PC-9 (cell line): ENCODE measurements at regions not wholly inside any gene's neighbourhood (a gene's known extent, or its start where the extent isn't known, plus 50 kb on each side); places are given as distances from the start of the nearest gene placed in this dataset.

Experiments used
- BruUV-seq: library from RNA; stranded (reverse); fragments of 400-500 nt; replicated peaks from 2 replicates; lab custom pipeline; 2021; lab: Mats Ljungman, UMichigan
- CTCF ChIA-PET: fragments of 300-600 bp; sonication (Branson Sonifier 250); formaldehyde crosslinking; loops from one replicate; lab custom pipeline; 2022; ENCODE audit warnings: antibody characterized with exemption; lab: Charles Lee
- POLR2A ChIA-PET: fragments of 300-600 bp; sonication (Branson Sonifier 250); formaldehyde crosslinking; loops from one replicate; lab custom pipeline; 2022; ENCODE audit warnings: antibody characterized with exemption; ENCODE audit not compliant: unreplicated experiment; lab: Charles Lee
- DNase-seq, 2 experiments: peaks; one replicate each; pipeline versions ENCODE4 v3.0.0 to v3.0.0-alpha.2; 2015 to 2022; ENCODE audit warnings: mixed read lengths in 1 of 2
- H2AFZ ChIP-seq: fragments of 200-600 bp; sonication (generic); 2 replicates; pipeline ENCODE4 v1.8.1; 2017; ENCODE audit warnings: antibody characterized with exemption
- H3F3A ChIP-seq: fragments of 200-600 bp; sonication (generic); 2 replicates; pipeline ENCODE4 v1.8.1; 2017; ENCODE audit warnings: antibody characterized with exemption, mild to moderate bottlenecking, low read depth; ENCODE audit not compliant: insufficient read depth
- H3K27ac ChIP-seq: fragments of 200-600 bp; sonication (generic); 2 replicates; pipeline ENCODE4 v1.6.1; 2016; ENCODE audit warnings: mixed run types
- H3K27me3 ChIP-seq: fragments of 200-600 bp; sonication (generic); 2 replicates; pipeline ENCODE4 v1.6.1; 2016; ENCODE audit warnings: low read depth, mixed run types; ENCODE audit not compliant: insufficient read depth
- H3K36me3 ChIP-seq: fragments of 200-600 bp; sonication (generic); 2 replicates; pipeline ENCODE4 v1.6.1; 2016; ENCODE audit warnings: low read depth, mixed run types
- H3K4me1 ChIP-seq: fragments of 200-600 bp; sonication (generic); replicated peaks from 2 replicates; pipeline ENCODE4 v1.6.1; 2016; ENCODE audit warnings: mixed run types; ENCODE audit not compliant: insufficient read depth
- H3K4me2 ChIP-seq: fragments of 200-600 bp; sonication (generic); 2 replicates; pipeline ENCODE4 v1.6.1; 2017; ENCODE audit warnings: mixed run types
- H3K4me3 ChIP-seq: fragments of 200-600 bp; sonication (generic); 2 replicates; pipeline ENCODE4 v1.6.1; 2016; ENCODE audit warnings: mixed run types
- H3K79me2 ChIP-seq: fragments of 200-600 bp; sonication (generic); 2 replicates; pipeline ENCODE4 v1.6.1; 2017; ENCODE audit warnings: low read depth, mixed run types
- H3K9me2 ChIP-seq: fragments of 200-600 bp; sonication (generic); 2 replicates; pipeline ENCODE4 v1.8.1; 2017; ENCODE audit warnings: mild to moderate bottlenecking; ENCODE audit not compliant: insufficient read depth
- H3K9me3 ChIP-seq: fragments of 200-600 bp; sonication (generic); 2 replicates; pipeline ENCODE4 v1.8.1; 2016; ENCODE audit warnings: low read depth; ENCODE audit not compliant: insufficient read depth
- H4K20me1 ChIP-seq: fragments of 200-600 bp; sonication (generic); 2 replicates; pipeline ENCODE4 v1.8.1; 2017; ENCODE audit not compliant: insufficient read depth
- EZH2 ChIP-seq: fragments of 200-600 bp; sonication (generic); IDR thresholded peaks from 2 replicates; pipeline ENCODE4 v1.8.0; 2017; ENCODE audit warnings: antibody characterized with exemption, low read depth
- intact Hi-C: fragments of 100-400 bp; cut with micrococcal nuclease; formaldehyde crosslinking; loops from one replicate; pipeline ENCODE4 v1.10.0; 2022; ENCODE audit not compliant: unreplicated experiment
- TF ChIP-seq, protein P1 (sequence below): fragments of 200-600 bp; sonication (generic); conservative IDR thresholded peaks from 2 replicates; pipeline ENCODE4 v1.6.1; 2017; ENCODE audit warnings: mixed run types, antibody characterized with exemption, mild to moderate bottlenecking, moderate library complexity

- H3K36me3 ChIP-seq: no peaks in the 10 kb centered on the region
- H3F3A ChIP-seq: no peaks in the 10 kb centered on the region
- no peaks in the 10 kb centered on the region for H3K4me1 ChIP-seq
- no peaks in the 10 kb centered on the region for H3K79me2 ChIP-seq
- H3K4me2 ChIP-seq: no peak overlapping the region
- no peaks in the 10 kb centered on the region for H3K9me3 ChIP-seq
- ChIA-PET POLR2A (no interaction called here), CTCF (no interaction called here)
- no peak overlapping the region for H3K27ac ChIP-seq
- intact Hi-C loops: no loop called here
- no TSS peak for BruUV-seq
- no peak overlapping the region for H3K4me3 ChIP-seq
- no peak for DNase-seq
- H4K20me1 ChIP-seq: no peaks in the 10 kb centered on the region
- TF ChIP-seq, protein P1, sequence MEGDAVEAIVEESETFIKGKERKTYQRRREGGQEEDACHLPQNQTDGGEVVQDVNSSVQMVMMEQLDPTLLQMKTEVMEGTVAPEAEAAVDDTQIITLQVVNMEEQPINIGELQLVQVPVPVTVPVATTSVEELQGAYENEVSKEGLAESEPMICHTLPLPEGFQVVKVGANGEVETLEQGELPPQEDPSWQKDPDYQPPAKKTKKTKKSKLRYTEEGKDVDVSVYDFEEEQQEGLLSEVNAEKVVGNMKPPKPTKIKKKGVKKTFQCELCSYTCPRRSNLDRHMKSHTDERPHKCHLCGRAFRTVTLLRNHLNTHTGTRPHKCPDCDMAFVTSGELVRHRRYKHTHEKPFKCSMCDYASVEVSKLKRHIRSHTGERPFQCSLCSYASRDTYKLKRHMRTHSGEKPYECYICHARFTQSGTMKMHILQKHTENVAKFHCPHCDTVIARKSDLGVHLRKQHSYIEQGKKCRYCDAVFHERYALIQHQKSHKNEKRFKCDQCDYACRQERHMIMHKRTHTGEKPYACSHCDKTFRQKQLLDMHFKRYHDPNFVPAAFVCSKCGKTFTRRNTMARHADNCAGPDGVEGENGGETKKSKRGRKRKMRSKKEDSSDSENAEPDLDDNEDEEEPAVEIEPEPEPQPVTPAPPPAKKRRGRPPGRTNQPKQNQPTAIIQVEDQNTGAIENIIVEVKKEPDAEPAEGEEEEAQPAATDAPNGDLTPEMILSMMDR: no peak
- no peak for TF ChIP-seq EZH2
- H3K27me3 ChIP-seq: no peaks in the 10 kb centered on the region
- H3K9me2 ChIP-seq: no peaks in the 10 kb centered on the region
- no peak overlapping the region for H2AFZ ChIP-seq
Observed at GRCh38 chr17:13334374-13334773, 267.4 kb downstream of the HS3ST3A1 start.

DNA sequence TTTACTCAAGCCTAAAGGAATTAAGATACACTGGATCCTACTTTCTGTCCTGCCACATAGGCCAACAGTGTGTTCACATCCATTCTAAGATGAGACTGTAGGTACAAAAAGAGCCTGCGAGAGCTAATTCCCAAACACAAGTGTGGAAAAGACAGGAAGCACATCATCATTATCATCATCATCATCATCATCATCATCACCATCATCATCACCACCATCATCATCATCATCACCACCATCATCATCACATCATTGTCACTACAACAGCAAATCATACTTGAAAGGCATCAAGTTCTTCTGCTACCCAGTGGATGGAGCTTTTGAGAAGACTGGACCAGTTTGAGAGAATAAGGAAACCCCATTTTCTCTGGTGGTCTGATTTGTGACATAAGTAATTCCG lies 268.1 kb downstream of the HS3ST3A1 start:
- H3K4me2 ChIP-seq: no peak overlapping the region
- POLR2A ChIA-PET: no interaction called here
- no peaks in the 10 kb centered on the region for H4K20me1 ChIP-seq
- CTCF ChIA-PET: no interaction called here
- no peaks in the 10 kb centered on the region for H3F3A ChIP-seq
- no peak overlapping the region for H3K4me3 ChIP-seq
- BruUV-seq: no TSS peak
- no peaks in the 10 kb centered on the region for H3K27me3 ChIP-seq
- no peaks in the 10 kb centered on the region for H3K9me3 ChIP-seq
- H3K36me3 ChIP-seq: no peaks in the 10 kb centered on the region
- no peaks in the 10 kb centered on the region for H3K4me1 ChIP-seq
- TF ChIP-seq, protein P1: no peak
- TF ChIP-seq EZH2: no peak
- intact Hi-C loops: no loop called here
- no peak for DNase-seq
- H2AFZ ChIP-seq: no peak overlapping the region
- no peaks in the 10 kb centered on the region for H3K9me2 ChIP-seq
- H3K79me2 ChIP-seq: no peaks in the 10 kb centered on the region
- H3K27ac ChIP-seq: no peak overlapping the region

- H2AFZ ChIP-seq: no peak overlapping the region
- H3K79me2 ChIP-seq: no peaks in the 10 kb centered on the region
- no peaks in the 10 kb centered on the region for H3K4me1 ChIP-seq
- no peaks in the 10 kb centered on the region for H3K9me3 ChIP-seq
- no peaks in the 10 kb centered on the region for H4K20me1 ChIP-seq
- no peak for DNase-seq
- intact Hi-C loops: no loop called here
- H3K27me3 ChIP-seq: no peaks in the 10 kb centered on the region
- no peaks in the 10 kb centered on the region for H3K36me3 ChIP-seq
- H3K27ac ChIP-seq: no peak overlapping the region
- BruUV-seq: no TSS peak
- H3K4me2 ChIP-seq: no peak overlapping the region
- TF ChIP-seq, protein P1: no peak
- TF ChIP-seq EZH2: no peak
- ChIA-PET POLR2A (no interaction called here), CTCF (no interaction called here)
- no peaks in the 10 kb centered on the region for H3F3A ChIP-seq
- H3K4me3 ChIP-seq: no peak overlapping the region
- no peaks in the 10 kb centered on the region for H3K9me2 ChIP-seq
Observed at GRCh38 chr17:13332207-13332606, 269.5 kb downstream of the HS3ST3A1 start.
